ENCODE measurements at regions not wholly inside any gene's neighbourhood (a gene's known extent, or its start where the extent isn't known, plus 50 kb on each side); places are given as distances from the start of the nearest gene placed in this dataset.

- no peak for DNase-seq (ENCODE audit: low spot score)
Observed at GRCh38 chr7:155202106-155202871, 95.4 kb upstream of the INSIG1 start.

DNA sequence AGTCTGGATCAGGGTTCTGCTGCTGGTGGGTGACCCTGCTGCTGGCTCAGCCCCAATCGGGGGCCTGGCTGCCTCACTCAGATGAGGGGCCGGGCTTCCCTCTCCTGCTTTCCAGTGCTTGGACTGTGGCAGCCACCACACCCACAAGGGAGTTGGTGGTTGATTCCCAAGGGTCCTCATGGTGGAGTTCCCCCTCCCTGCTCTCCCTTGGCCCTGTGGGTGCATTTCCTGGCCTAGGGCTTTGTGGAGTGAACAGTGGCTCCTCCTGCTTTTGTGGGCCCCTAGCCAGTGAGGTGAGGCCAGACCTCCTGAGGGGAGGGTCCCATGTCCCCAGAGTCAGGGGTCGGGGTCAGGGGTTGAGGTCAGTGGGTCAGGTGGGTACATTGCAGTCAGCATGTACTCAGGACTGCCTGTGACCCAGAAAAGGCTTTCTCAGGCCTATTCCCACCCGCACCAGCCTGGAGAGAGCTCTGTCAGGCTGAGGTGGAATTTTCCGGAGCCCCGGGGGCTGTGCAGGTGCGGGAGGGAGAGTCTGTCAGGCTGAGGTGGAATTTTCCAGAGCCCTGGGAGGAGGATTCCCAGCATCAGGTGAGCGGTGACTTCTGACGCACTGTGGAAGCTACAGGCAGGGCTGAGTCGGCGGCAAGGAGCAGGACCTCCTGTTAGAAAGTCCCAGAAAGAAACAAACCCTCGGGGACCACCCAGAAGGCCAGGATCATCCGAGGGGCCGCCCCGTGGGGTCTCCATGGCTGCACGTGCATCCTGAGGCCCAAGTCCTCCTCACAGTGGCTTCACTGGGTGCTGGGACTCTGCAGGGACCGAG lies 94.4 kb upstream of the INSIG1 start:
- no peak for DNase-seq (ENCODE audit: low spot score)

DNA sequence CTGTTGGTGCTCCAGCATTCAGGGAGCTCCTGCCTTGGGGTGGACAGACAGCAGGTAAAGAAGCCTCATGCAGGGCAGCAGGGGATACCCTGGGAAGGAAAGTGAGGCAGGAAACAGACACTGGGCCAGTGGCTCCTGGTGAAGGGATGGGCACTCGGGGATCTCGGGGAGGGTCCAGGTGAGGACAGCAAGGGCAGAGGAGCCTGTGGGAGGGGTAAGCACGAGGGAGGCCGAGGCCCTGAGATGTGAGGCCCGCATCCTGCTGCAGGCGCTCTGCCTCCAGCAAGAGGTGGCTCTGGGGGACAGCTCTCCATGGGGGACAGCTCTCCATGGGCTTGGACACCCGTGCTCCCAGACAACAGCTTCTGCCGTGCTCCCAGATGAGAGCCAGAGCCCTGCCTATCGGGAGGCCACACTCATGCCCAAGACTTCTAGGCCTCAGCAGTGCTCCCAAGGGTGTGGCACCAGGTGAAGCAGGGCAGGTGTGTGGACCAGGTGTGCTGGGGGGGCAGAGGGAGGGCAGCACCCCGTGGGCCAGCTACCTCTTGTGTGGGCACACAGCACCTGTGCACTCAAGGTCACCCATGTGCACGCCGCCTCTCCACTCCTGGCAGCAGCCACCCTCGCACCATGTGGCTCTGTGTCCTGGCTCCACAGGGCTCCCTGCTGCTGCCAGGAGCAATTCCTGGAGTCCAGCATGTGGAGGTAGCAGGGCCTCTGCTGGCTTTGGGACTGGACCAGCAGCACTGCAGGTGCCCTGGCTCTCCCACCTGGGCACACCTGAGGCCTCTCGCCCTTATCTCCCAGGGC lies 93.6 kb upstream of the INSIG1 start:
- DNase-seq (ENCODE audit: low spot score): no peak

GRCh38 chr7:155204744-155205367 lies 92.8 kb upstream of the INSIG1 start:
- no peak for DNase-seq (ENCODE audit: low spot score)

DNA sequence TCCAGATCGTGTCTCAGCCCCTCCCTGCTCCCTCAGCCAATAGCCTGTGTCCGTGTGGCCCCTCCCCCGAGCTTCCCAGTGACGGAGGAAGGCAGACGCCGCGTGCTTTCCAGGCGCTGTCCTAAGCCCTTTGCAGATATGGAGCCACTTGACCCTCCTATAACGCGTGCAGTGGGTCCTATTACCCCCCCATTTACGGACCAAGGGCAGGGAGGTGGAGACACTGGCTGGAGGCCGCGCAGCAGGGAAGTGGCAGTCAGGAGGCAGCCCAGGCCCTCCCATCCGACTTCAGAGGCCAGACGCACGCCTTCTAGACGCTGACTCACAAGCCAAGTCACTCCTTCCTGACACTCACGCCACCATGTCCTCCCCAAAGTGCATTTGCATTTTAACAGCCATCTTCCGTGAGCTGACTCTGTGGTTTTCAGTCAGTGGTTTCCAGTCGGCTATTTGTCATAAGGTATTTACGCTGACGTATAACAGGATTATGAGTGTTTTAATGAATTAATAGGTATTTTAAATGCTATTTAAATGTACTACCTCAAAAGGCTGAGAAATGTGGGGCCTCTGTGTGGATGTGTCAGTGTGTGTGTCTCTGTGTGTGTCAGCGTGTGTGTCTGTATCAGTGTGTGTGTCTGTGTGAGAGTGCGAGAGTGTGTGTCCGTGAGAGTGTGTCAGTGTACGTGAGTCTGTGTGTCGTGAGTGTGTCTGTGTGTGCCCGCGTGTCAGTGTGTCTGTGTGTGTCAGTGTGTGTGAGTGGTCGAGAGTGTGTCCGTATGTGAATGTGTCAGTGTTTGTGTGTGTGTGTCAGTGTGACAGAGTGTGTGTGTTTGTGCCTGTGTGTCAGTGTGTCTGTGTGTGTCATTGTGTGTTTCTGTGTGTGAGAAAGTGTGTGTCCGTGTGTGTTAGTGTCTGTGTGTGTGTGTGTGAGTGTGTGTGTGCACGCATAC lies 92.0 kb upstream of the INSIG1 start:
- DNase-seq (ENCODE audit: low spot score): peak; percentile 95

DNA sequence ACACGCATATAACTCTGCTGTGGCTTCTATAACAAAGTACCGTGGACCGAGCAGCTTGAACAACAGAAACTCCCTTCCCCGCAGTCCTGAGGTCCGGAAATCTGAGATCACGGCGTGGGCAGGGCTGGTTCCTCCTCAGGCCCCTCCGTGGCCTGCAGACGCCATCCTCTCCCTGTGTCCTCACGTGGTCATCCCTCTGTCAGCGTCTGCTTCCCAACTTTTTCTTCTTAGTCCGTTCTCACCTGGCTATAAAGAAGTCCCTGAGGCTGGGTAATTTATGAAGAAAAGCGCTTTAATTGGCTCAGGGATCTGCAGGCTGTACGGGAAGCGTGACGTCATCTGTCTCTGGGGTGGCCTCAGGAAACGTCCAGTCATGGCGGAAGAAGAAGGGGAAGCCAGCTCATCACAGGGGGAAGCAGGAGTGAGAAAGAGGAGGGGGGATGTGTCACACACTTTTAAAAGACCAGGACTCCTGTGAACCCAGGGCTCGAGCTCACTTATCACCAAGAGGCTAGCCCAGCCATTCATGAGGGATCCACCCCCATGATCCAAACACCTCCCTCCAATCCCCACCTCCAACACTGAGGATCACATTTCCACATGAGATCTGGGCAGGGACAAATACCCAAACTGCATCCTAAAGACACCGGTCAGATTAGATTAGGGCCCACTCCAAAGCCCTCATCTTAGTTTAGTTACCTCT lies 91.2 kb upstream of the INSIG1 start:
- no peak for DNase-seq (ENCODE audit: low spot score)

- no peak for DNase-seq (ENCODE audit: low spot score)
Observed at GRCh38 chr7:155207326-155208002, 90.2 kb upstream of the INSIG1 start.

DNA sequence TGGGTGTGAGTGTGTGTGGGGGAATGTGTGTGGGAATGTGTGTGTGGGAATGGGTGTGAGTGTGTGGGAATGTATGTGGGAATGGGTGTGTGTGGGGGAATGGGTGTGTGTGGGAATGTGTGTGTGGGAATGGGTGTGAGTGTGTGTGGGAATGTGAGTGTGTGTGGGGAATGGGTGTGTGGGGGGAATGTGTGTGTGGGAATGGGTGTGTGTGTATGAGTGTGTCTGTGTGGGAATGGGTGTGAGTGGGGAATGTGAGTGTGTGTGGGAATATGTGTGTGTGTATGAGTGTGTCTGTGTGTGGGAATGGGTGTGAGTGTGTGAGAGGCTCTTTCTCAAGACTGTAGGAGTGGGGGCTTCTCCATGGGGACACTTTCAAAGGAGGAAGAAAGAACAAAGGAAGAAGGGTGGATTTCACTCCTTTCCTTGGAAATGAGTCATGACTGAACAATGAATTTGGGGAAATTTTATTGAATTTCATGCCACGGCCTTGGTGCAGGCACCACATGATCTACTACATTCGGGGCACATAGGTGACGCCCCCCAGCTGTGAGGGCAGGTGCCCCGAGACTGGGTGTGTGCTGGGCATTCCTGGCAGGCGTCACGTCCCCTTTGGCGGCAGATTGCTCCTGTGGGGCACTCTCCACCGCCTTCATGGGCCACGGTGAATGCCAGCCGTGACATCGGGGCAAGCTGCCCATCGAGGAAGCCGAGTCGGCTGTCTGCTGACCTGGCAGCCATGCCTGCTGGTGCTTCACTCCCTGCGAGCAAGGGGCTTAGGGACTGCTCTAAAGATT lies 88.8 kb upstream of the INSIG1 start:
- DNase-seq (ENCODE audit: low spot score): peak; percentile 75

DNA sequence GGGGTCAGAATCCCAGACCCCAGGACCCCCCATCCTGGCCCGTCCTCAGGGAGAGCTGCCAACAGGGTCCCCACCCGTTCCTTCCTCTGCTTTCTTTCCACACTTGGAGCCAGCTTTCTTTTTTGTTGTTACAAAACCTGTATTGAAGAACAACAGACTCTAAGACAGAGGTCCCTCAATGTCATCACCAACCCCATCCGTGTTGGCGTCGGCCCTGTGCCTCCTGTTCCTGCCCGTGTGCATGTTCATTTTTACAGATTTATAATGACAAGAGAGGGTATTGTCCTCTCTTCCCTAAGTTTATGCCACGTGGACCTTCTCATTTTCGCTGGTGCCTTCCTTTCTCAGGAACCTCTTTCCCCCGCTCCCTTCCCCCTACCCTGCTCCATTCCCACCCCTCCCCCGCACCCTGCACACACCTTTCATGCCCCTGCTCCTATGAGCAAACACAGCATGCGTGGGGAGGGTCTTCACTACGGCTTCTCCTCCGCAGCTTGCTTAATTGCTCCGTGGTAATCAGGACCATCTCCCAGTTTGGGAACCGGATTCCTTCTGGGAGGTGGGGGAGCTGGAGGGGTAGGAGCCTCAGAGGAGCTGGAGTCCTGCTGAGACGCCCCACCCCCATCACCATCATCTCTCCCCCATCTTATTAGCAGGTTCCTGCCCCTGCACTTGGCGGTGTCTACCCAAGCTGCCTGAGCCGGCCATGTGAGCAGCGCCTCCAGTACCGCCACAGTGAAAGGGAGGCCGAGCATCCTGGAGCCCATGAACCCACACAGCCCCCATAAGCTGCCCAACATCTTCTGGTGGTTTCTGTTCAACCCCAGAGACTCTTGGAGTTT lies 88.0 kb upstream of the INSIG1 start:
- DNase-seq (ENCODE audit: low spot score): no peak

- peak; percentile 48 for DNase-seq (ENCODE audit: low spot score)
Observed at GRCh38 chr7:155210356-155210755, 87.3 kb upstream of the INSIG1 start.

DNA sequence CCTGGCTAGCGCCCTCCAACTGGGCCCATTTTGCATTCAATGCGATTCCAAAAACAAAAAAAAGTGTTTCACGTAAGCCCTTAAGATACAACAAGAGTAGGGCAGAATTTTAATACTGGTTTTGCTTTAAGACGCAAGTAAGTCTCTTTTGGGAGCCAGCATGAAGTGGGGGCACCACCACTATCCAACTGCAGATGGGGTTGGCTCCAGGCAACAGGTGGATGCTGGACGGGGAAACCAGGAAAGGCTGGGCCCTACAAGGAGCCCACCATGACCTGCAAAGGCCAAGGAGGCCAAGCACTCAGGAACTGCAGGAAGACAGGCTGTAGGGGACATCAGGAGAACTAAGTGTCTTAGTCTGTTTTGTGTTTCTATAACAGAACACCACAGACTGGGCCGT lies 86.5 kb upstream of the INSIG1 start:
- no peak for DNase-seq (ENCODE audit: low spot score)

DNA sequence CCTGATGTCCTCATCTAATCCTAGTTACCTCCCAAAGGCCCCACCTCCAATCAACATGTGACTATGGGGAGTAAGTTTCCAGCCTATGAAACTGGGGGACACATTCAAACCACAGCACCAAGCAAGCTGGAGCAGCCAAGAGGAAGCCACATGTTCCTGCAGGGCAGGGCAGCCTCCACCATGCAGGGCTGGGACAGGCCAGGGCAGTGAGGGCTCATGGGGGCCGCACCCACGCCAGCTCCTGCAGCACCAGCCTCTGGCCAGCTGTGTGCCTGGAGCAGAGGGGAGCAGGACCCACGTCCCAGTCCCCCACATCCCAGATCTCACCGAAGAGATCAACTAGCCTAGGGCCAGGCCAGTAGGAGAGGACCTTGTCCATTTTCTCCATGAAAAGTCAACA lies 85.9 kb upstream of the INSIG1 start:
- no peak for DNase-seq (ENCODE audit: low spot score)

DNA sequence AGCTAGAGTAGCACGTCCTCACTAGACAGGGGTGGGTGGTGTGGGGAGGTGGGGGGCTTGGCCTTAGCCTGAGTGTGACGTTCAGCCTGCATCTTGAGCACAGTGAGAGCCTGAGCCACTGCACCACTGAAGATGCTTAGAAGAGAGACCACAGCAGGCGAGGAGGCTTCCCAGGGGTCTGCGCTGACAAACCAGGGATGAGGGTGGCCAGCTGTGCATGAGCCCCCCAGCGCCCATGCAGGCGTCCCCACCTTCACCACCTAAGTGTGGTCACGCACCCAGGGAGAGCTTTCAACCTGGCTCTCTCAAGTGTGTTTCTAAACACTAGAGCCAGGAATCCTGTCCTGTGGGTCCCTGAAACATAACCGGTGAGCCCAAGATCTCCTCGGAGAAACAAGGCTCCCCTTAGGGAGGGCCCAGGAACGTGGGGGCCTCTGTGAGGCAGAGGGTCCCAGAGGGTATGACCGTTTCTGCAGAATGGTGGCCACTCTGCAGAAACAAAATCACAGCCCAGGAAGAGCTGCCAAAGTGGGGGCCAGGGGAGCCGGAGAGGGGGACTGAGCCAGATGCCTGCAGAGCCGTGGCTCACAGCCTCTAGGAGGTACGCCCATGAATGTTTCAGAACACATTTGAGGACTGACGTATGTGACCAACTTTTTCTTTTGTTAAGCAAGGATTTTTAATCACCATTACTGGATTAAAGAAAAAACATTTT lies 85.2 kb upstream of the INSIG1 start:
- no peak for DNase-seq (ENCODE audit: low spot score)

DNA sequence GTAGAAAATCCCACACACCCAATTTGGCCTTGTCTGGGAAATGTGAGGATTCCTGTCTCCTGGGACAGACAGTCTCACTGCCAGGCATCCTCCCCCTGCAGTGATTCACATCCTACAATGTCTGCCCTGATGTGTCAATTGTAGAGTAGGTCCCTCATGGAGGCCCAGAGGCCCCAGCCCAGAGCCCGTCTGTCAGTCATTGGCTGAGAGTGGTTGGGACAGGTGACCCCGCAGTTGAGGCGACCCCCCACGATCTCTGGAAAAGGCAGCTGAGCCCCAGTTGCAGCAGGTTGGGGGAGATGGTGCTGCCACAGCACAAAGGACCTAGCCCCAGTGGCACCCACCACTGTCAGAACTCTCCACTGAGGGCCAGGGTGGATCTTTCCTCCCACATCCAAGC lies 84.3 kb upstream of the INSIG1 start:
- no peak for DNase-seq (ENCODE audit: low spot score)

GRCh38 chr7:155213955-155214740 lies 83.5 kb upstream of the INSIG1 start:
- DNase-seq (ENCODE audit: low spot score): peak; percentile 64

DNA sequence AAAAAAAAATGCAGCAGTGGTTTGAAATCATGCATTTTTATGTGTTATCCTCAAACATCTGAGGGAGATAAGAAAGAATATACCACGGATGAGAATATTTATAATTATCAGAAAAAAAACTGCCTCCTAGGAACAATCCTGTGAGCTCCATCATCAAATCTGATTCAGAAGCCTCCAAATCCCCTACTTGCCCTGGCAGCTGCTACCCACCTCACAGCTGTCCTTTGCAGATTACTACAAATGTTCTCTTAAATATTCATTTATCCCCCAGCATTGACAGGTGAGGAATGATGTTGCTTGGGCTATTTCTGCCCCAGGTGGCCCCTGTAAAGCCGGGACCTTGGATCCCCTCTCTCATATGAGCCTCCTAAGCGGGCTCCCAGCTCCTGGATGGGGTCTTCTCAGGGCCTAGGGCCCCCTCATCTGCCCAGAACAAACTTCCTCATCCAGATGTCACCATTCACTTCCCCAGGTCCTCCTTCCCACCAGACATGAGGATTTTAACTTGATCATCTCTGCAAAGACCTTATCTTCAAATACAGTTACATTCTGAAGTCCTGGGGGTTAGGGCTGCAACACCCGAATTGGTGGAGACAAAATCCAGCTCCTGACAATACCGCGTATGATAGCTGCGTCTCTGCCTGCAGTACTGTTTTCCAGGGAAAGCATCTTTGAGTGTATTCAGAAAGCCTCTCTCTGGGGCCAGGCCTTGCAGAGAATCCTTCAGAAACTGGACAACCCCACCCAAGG lies 81.9 kb upstream of the INSIG1 start:
- no peak for DNase-seq (ENCODE audit: low spot score)

Measured in LoVo (cell line).